Parathyroid adenoma (tissue), 2 donors: ENCODE measurements at regions not wholly inside any gene's neighbourhood (a gene's known extent, or its start where the extent isn't known, plus 50 kb on each side); places are given as distances from the start of the nearest gene placed in this dataset.

Source experiments
- H2AFZ ChIP-seq: fragments of 300-600 bp; sonication (generic); one replicate; pipeline ENCODE4 v1.7.0; 2017; ENCODE audit warnings: antibody characterized with exemption, mild to moderate bottlenecking
- H3K27ac ChIP-seq: fragments of 300-600 bp; sonication (generic); one replicate; pipeline ENCODE4 v1.7.0; 2017
- H3K27me3 ChIP-seq: fragments of 300-600 bp; sonication (generic); one replicate; pipeline ENCODE4 v1.7.0; 2017; ENCODE audit warnings: low read length; ENCODE audit not compliant: control insufficient read depth, insufficient read depth
- H3K36me3 ChIP-seq: fragments of 300-600 bp; sonication (generic); one replicate; pipeline ENCODE4 v1.7.0; 2017; ENCODE audit warnings: low read length; ENCODE audit not compliant: control insufficient read depth, insufficient read depth
- H3K4me1 ChIP-seq: fragments of 300-600 bp; sonication (generic); one replicate; pipeline ENCODE4 v1.7.0; 2017; ENCODE audit warnings: control low read depth
- H3K4me2 ChIP-seq: fragments of 300-600 bp; sonication (generic); one replicate; pipeline ENCODE4 v1.7.0; 2017; ENCODE audit warnings: low read length
- H3K4me3 ChIP-seq: fragments of 300-600 bp; sonication (generic); one replicate; pipeline ENCODE4 v1.7.0; 2017; ENCODE audit warnings: low read depth, low read length
- H3K79me2 ChIP-seq: fragments of 300-600 bp; sonication (generic); one replicate; pipeline ENCODE4 v1.7.0; 2017; ENCODE audit warnings: control low read depth
- H3K9ac ChIP-seq: fragments of 300-600 bp; sonication (generic); one replicate; pipeline ENCODE4 v1.7.0; 2017; ENCODE audit warnings: mild to moderate bottlenecking
- H3K9me3 ChIP-seq: fragments of 300-600 bp; sonication (generic); one replicate; pipeline ENCODE4 v1.7.0; 2017; ENCODE audit warnings: low read length; ENCODE audit not compliant: control insufficient read depth
- CTCF ChIP-seq: fragments of 300-600 bp; sonication (generic); IDR thresholded peaks from one replicate; pipeline ENCODE4 v1.7.0; 2017; ENCODE audit warnings: antibody characterized with exemption, mild to moderate bottlenecking
- donor health status: primary hyperparathyroidism.

DNA sequence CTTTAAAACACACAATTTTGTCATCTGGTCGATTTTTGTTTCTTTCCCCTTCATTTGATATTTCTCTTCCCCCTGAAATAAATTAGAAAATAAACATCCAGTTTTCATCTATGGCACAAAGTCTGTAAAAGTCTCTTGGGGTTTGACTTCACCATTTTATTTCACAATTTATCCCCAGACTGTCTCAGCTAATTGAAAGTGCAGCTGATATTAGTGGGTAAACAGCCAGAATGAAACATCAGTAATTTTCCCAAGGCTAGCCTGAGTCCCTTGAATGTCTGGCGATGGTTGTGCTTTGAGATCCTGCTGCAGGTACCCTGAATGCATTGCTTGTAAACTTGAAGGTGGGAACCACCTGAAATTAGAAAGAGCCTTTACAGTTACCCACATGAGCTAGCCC, 60.6 kb upstream of the NEBL start:
- Histone ChIP-seq H3K27me3 (no peaks in the 10 kb centered on the region), H3K4me3 (no peak overlapping the region), H3K9me3 (no peaks in the 10 kb centered on the region), H2AFZ (no peak overlapping the region), H3K9ac (no peak overlapping the region), H3K36me3 (no peaks in the 10 kb centered on the region), H3K4me2 (no peak overlapping the region), H3K27ac (no peak overlapping the region), H3K4me1 (no peaks in the 10 kb centered on the region), H3K79me2 (no peaks in the 10 kb centered on the region)
- no peak for TF ChIP-seq CTCF

DNA sequence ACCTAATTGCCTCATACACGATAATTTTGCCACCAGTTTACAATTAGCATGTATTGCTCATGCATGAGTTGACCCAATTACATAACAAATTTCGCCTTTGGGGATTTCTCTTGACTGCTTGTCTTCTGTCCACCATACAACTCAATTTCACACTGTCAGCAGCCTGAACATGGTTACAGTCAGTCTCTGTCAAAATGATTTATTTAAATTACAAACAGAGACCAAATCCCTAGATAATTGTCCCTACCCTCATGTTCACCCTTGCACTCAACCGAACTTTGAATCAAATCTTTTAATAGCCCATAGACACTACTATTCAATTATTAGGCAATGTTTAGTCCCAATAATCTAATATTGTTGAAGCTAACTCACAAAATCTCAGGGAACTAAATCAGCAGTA, 59.7 kb upstream of the NEBL start:
- Histone ChIP-seq H3K9me3 (no peaks in the 10 kb centered on the region), H3K27ac (no peak overlapping the region), H3K79me2 (no peaks in the 10 kb centered on the region), H3K4me2 (no peak overlapping the region), H3K4me1 (no peaks in the 10 kb centered on the region), H3K4me3 (no peak overlapping the region), H3K36me3 (no peaks in the 10 kb centered on the region), H3K27me3 (no peaks in the 10 kb centered on the region), H3K9ac (no peak overlapping the region), H2AFZ (no peak overlapping the region)
- no peak for TF ChIP-seq CTCF

GRCh38 chr10:20955355-20955893, 58.3 kb upstream of the NEBL start:
- Histone ChIP-seq H3K36me3 (no peaks in the 10 kb centered on the region), H3K9ac (no peak overlapping the region), H3K79me2 (no peaks in the 10 kb centered on the region), H3K27me3 (no peaks in the 10 kb centered on the region), H3K4me2 (no peak overlapping the region), H2AFZ (no peak overlapping the region), H3K4me1 (no peaks in the 10 kb centered on the region), H3K4me3 (no peak overlapping the region), H3K27ac (no peak overlapping the region), H3K9me3 (no peaks in the 10 kb centered on the region)
- no peak for TF ChIP-seq CTCF

DNA sequence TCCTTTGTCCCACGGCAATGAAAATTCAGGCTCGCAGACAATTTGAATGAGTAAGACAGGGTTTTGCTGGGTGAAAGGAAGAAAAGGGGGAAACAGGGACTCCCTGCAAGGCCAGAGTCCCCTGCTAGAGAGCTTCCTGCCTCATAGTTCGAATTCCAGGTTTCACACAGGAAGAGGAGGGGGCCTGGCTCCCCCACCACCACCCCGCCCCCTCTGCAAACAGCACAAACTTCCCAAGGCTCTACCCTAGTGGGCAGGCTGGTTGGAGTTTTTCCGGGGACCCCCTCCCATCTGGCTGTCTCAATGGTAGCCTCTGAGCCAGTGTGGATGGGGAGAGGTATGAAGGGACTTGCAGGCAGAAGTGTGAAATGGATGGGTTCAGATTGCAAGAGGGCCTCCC, 57.4 kb upstream of the NEBL start:
- H3K4me2 ChIP-seq, result no peak overlapping the region
- H3K36me3 ChIP-seq, result no peaks in the 10 kb centered on the region
- no peak overlapping the region for H3K27ac ChIP-seq
- no peak for TF ChIP-seq CTCF
- H3K4me3 ChIP-seq, result no peak overlapping the region
- no peak overlapping the region for H2AFZ ChIP-seq
- H3K4me1 ChIP-seq, result no peaks in the 10 kb centered on the region
- H3K79me2 ChIP-seq, result no peaks in the 10 kb centered on the region
- no peaks in the 10 kb centered on the region for H3K27me3 ChIP-seq
- H3K9ac ChIP-seq, result no peak overlapping the region
- H3K9me3 ChIP-seq, result no peaks in the 10 kb centered on the region

DNA sequence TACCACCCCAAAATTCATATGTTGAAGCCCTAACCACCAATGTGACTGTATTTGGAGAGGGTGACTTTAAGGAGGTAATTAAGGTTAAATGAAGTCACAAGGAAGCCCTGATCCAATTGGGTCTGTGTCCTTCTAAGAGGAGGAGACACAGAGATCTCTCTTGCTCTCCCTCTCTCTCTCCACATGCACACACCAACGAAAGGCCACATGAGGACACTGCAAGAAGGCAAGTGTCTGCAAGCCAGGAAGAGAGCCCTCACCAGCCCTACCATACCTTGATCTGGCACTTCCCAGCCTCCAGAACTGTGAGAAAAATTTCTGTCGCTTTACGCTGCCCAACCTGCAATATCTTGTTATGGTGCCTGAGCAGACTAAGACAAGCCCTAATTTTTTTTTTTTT, 56.0 kb upstream of the NEBL start:
- no peak overlapping the region for H3K27ac ChIP-seq
- no peak for TF ChIP-seq CTCF
- no peak overlapping the region for H3K4me2 ChIP-seq
- H3K4me1 ChIP-seq, result no peaks in the 10 kb centered on the region
- no peak overlapping the region for H2AFZ ChIP-seq
- H3K9ac ChIP-seq, result no peak overlapping the region
- no peaks in the 10 kb centered on the region for H3K9me3 ChIP-seq
- no peaks in the 10 kb centered on the region for H3K36me3 ChIP-seq
- no peaks in the 10 kb centered on the region for H3K79me2 ChIP-seq
- no peaks in the 10 kb centered on the region for H3K27me3 ChIP-seq
- no peak overlapping the region for H3K4me3 ChIP-seq
